Transverse colon (tissue), 3 donors: ENCODE measurements at regions not wholly inside any gene's neighbourhood (a gene's known extent, or its start where the extent isn't known, plus 50 kb on each side); places are given as distances from the start of the nearest gene placed in this dataset.

ENCODE experiments used
- CTCF ChIP-seq, 5 experiments: fragments of 200-600 bp in 3 of 5; fragments of 450-650 bp in 2 of 5; sonication (generic) in 3 of 5; IDR thresholded peaks; 1 replicate in 2 of 5; 2 replicates in 3 of 5; pipeline ENCODE4 v1.5.1; 2016 to 2017; ENCODE audit warnings: antibody characterized with exemption in 5 of 5, inconsistent platforms in 3 of 5, mild to moderate bottlenecking in 2 of 5, moderate library complexity in 1 of 5
- POLR2A ChIP-seq: fragments of 450-650 bp; IDR thresholded peaks from one replicate; pipeline ENCODE4 v1.6.1; 2016; ENCODE audit warnings: antibody characterized with exemption, mild to moderate bottlenecking, moderate library complexity

GRCh38 chr21:35699361-35699760 lies 361.0 kb downstream of the SETD4 start:
- no peak for TF ChIP-seq CTCF (IDR thresholded peaks at IDR 0.05)
- no peak for TF ChIP-seq POLR2A
